Ovary (tissue), 7 donors: ENCODE measurements at regions not wholly inside any gene's neighbourhood (a gene's known extent, or its start where the extent isn't known, plus 50 kb on each side); places are given as distances from the start of the nearest gene placed in this dataset.

ENCODE experiments used
- DNase-seq, 5 donors: peaks; one replicate each; pipeline ENCODE4 v3.0.0-alpha.2; 2019 to 2020
- H3K27ac ChIP-seq, 2 donors: fragments of 200-600 bp; one replicate each; pipeline versions ENCODE4 v1.5.1 to v1.8.0; 2019 to 2022
- H3K27me3 ChIP-seq: fragments of 200-600 bp; one replicate; pipeline ENCODE4 v1.8.0; 2022
- H3K36me3 ChIP-seq: fragments of 200-600 bp; sonication (generic); one replicate; pipeline ENCODE4 v1.5.1; 2019
- H3K4me1 ChIP-seq: one replicate; pipeline ENCODE4 v1.8.1; 2013; ENCODE audit warnings: mild to moderate bottlenecking, moderate library complexity; ENCODE audit not compliant: insufficient read depth
- H3K4me3 ChIP-seq: fragments of 200-600 bp; sonication (generic); one replicate; pipeline ENCODE4 v1.5.1; 2017
- H3K9me3 ChIP-seq, 2 donors: fragments of 200-600 bp in 1 of 2; sonication (generic) in 1 of 2; one replicate each; pipeline versions ENCODE4 v1.5.1 to v1.8.1; 2013 to 2019; ENCODE audit warnings: mild to moderate bottlenecking in 1 of 2, moderate library complexity in 1 of 2
- EP300 ChIP-seq: sonication (generic); formaldehyde crosslinking; IDR thresholded peaks from one replicate; pipeline ENCODE4 v1.6.1; 2017; ENCODE audit warnings: antibody characterized with exemption
- POLR2A ChIP-seq: fragments of 450-650 bp; IDR thresholded peaks from one replicate; pipeline ENCODE4 v1.6.1; 2017; ENCODE audit warnings: antibody characterized with exemption, mild to moderate bottlenecking, moderate library complexity
- WGBS, 3 donors: extraction: QIAGEN DNeasy Blood & Tissue Kit in 1 of 3; methylation state at CpG; one replicate each; pipeline versions ENCODE4 v1.1.5 to v1.1.7; 2013 to 2017; 5-methylcytosine and 5-hydroxymethylcytosine counted together
- intact Hi-C, 4 donors: fragments of 100-400 bp; cut with DNase I; formaldehyde crosslinking; loops; one replicate each; pipeline versions ENCODE4 v1.11.0 to v1.15.1; 2022 to 2023
- TF ChIP-seq, protein P1 (sequence below), 3 donors: fragments of 450-650 bp in 2 of 3; fragments of 200-600 bp in 1 of 3; IDR thresholded peaks; one replicate each; pipeline versions ENCODE4 v1.5.1 to v1.8.0; 2016 to 2022; ENCODE audit warnings: antibody characterized with exemption in 3 of 3, mild to moderate bottlenecking in 1 of 3
- donor health status: DM: no; HTN: no; CAD: no; lungs with moderate emphysema.
- donor health status: DM: no; HTN: no; CAD: no.
- donor health status: Bipolar disorder and iron deficiency.
- donor health status: DM: no; HTN: no; CAD: no.
- donor health status: DM: yes; HTN: yes; CAD: no.

DNA sequence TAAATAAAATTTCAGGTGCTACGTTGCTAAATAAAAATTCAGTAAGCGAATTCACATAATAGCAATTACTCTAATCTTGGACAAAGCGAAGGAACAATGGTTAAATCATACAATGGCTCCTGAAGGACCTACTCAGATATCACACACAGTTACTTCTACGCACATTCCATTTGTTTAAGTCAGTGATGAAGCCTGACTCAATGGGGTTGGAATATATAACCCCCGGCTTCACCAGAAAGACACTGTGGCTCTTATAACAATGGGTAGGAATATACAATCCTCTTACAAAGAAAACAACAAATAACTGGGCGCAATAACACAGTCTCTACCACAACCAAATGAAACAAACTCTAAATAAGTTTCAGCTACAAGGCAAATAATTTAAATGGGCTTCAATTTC, 349.5 kb downstream of the IRS1 start:
- H3K4me3 ChIP-seq = no peak overlapping the region
- no peaks in the 10 kb centered on the region for H3K9me3 ChIP-seq
- 91 to 97% (median 96%) methylated on average over 6 of the region's 6 CpGs for WGBS, 3 donors

DNA sequence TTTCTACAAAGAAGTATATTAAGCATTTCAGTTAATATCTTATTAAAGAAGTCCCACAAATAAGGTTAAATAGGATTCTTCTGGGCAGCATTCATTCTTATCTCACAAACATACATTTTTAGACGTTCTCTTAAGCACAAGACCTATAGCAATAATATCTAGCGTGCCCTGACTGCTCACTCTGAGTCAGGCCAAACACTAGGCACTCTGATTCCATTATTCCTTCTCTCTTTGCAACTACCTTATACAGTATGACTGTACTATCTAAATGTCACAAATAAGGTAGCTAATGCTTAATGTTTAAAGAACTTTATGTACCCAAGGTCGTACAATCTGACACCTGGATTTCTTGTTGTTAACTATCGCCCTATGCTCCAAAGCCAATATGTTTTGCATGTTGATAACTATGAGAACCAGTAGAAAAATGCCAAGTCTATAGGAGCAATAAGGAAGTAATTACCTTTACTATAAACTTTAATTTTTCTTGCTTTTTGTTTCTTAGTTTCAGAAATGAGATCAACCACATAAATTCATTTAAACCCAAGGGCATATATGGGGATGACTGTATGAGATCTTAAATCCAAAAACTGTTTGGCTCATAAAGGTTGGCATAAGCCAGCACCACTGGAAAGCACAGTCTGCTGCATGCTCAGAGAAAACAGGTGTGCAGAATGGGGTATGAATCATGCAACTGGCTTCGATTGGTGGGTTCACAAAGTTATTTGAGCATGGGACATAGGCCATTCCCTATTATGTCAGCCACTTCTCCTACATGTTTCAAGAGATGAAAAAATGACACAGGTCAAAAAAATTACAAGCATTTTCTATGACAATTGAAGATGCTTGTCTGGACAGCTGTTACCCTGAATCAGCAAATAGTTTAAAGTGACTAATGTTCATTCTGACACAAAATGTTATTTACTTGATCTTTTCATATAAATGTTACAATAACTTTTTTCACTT, 352.0 kb downstream of the IRS1 start:
- no peaks in the 10 kb centered on the region for H3K36me3 ChIP-seq
- H3K4me3 ChIP-seq = no peak overlapping the region
- TF ChIP-seq EP300 (no peak), POLR2A (no peak)
- TF ChIP-seq, protein P1, sequence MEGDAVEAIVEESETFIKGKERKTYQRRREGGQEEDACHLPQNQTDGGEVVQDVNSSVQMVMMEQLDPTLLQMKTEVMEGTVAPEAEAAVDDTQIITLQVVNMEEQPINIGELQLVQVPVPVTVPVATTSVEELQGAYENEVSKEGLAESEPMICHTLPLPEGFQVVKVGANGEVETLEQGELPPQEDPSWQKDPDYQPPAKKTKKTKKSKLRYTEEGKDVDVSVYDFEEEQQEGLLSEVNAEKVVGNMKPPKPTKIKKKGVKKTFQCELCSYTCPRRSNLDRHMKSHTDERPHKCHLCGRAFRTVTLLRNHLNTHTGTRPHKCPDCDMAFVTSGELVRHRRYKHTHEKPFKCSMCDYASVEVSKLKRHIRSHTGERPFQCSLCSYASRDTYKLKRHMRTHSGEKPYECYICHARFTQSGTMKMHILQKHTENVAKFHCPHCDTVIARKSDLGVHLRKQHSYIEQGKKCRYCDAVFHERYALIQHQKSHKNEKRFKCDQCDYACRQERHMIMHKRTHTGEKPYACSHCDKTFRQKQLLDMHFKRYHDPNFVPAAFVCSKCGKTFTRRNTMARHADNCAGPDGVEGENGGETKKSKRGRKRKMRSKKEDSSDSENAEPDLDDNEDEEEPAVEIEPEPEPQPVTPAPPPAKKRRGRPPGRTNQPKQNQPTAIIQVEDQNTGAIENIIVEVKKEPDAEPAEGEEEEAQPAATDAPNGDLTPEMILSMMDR (IDR thresholded peaks at IDR 0.05) = no peak
- intact Hi-C loops = no loop called here
- H3K27me3 ChIP-seq = no peaks in the 10 kb centered on the region
- H3K4me1 ChIP-seq = no peaks in the 10 kb centered on the region
- DNase-seq = no peak
- H3K27ac ChIP-seq = no peak overlapping the region
- 81 to 86% (median 85%) methylated on average over 5 of the region's 5 CpGs for WGBS, 3 donors
- H3K9me3 ChIP-seq = no peaks in the 10 kb centered on the region

More for the DNA sequence above, 349.5 kb downstream of the IRS1 start:
- no peak for TF ChIP-seq EP300
- TF ChIP-seq, protein P1 (IDR thresholded peaks at IDR 0.05) = no peak
- no peak for TF ChIP-seq POLR2A
- no peak for DNase-seq
- no peaks in the 10 kb centered on the region for H3K36me3 ChIP-seq
- intact Hi-C loops = no loop called here
- no peaks in the 10 kb centered on the region for H3K27me3 ChIP-seq
- no peaks in the 10 kb centered on the region for H3K4me1 ChIP-seq
- no peak overlapping the region for H3K27ac ChIP-seq

- WGBS, 3 donors = 26 to 40% (median 36%) methylated on average over 3 of the region's 3 CpGs
- Histone ChIP-seq H3K4me1 (no peaks in the 10 kb centered on the region), H3K4me3 (no peak overlapping the region), H3K27me3 (no peaks in the 10 kb centered on the region), H3K27ac (no peak overlapping the region), H3K9me3 (no peaks in the 10 kb centered on the region), H3K36me3 (no peaks in the 10 kb centered on the region)
- intact Hi-C loops = no loop called here
- no peak for DNase-seq
- TF ChIP-seq, protein P1 (IDR thresholded peaks at IDR 0.05) = no peak
- TF ChIP-seq EP300 = no peak
- TF ChIP-seq POLR2A = no peak
Observed at GRCh38 chr2:226446406-226447001, 353.1 kb downstream of the IRS1 start.

GRCh38 chr2:226445216-226445861, 354.3 kb downstream of the IRS1 start:
- no peak for DNase-seq
- Histone ChIP-seq H3K4me1 (no peaks in the 10 kb centered on the region), H3K9me3 (no peaks in the 10 kb centered on the region), H3K27ac (no peak overlapping the region), H3K4me3 (no peak overlapping the region), H3K36me3 (no peaks in the 10 kb centered on the region), H3K27me3 (no peaks in the 10 kb centered on the region)
- no peak for TF ChIP-seq EP300
- TF ChIP-seq POLR2A = no peak
- TF ChIP-seq, protein P1 (IDR thresholded peaks at IDR 0.05) = no peak
- 92 to 98% (median 94%) methylated on average over 5 of the region's 5 CpGs for WGBS, 3 donors
- intact Hi-C loops = no loop called here
